Spinal cord (tissue), 9 donors: ENCODE measurements at regions not wholly inside any gene's neighbourhood (a gene's known extent, or its start where the extent isn't known, plus 50 kb on each side); places are given as distances from the start of the nearest gene placed in this dataset.
A peak's percentile ranks its signal among the peaks of the same experiment; 100 is the strongest.

Experiments used
- DNase-seq, 6 donors: peaks; one replicate each; pipeline versions ENCODE4 v3.0.0 to v3.0.0-alpha.2; 2013 to 2015; ENCODE audit warnings: low spot score in 6 of 6, low read depth in 4 of 6
- H3K27ac ChIP-seq: one replicate; pipeline ENCODE4 v1.5.1; 2013; ENCODE audit warnings: low read depth, low read length, control low read depth
- H3K27me3 ChIP-seq: one replicate; pipeline ENCODE4 v1.6.1; 2013; ENCODE audit warnings: low read length; ENCODE audit not compliant: control insufficient read depth, insufficient read depth
- H3K36me3 ChIP-seq: one replicate; pipeline ENCODE4 v1.6.1; 2013; ENCODE audit warnings: low read length; ENCODE audit not compliant: control insufficient read depth, insufficient read depth
- H3K4me1 ChIP-seq: one replicate; pipeline ENCODE4 v1.6.1; 2013; ENCODE audit warnings: low read length; ENCODE audit not compliant: control insufficient read depth, insufficient read depth
- H3K4me3 ChIP-seq: one replicate; pipeline ENCODE4 v1.5.1; 2013; ENCODE audit warnings: low read depth, low read length, control low read depth
- H3K9me3 ChIP-seq: one replicate; pipeline ENCODE4 v1.6.1; 2013; ENCODE audit warnings: low read length; ENCODE audit not compliant: control insufficient read depth, insufficient read depth
- WGBS: methylation state at CpG from one replicate; pipeline ENCODE4 v1.1.5; 2013; ENCODE audit warnings: missing lambda C conversion rate; ENCODE audit not compliant: insufficient coverage; 5-methylcytosine and 5-hydroxymethylcytosine counted together
- donor health status: healthy.

DNA sequence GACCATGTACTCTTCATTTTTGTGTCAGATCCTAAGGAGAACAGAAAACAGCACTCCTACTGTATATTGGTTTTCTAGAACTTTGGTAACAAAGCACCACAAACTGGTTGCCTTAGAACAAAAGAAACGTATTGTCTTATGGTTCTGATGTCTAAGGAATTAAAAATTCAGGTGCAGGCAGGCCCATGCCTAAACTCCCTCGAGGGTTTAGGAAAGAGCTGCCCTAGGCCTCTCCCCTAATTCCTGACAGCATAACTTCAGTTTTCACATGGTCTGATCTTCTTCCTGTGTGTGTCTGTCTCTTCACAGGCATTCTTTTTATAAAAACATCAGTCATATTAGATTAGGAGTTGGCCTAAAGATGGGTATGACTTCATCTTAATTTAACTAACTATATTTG lies 1093.6 kb downstream of the TECRL start:
- WGBS, result 88% methylated on average over 1 of the region's 2 CpGs
- DNase-seq, result no peak
- no peaks in the 10 kb centered on the region for H3K36me3 ChIP-seq

DNA sequence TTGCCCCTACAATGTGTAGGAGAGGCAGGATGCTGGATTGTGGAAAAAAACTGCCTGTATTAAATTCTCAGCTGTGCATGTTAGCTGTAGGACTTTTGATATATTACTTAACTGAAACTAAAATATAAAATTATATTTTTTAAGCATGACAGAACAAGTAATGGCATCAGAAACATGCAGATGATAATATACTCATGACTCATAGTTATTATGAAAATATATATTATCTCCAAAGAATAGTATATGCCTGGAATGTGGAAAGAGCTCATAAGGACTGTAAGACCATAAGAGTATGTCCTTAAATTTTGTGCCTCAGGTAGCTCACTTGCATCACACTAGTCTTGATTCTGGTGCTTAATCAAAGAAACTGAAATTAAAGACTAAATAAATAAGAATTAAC lies 1100.6 kb downstream of the TECRL start:
- no peak for DNase-seq
- H3K4me1 ChIP-seq, result no peaks in the 10 kb centered on the region
- no peak overlapping the region for H3K4me3 ChIP-seq
- no peaks in the 10 kb centered on the region for H3K27me3 ChIP-seq
- H3K27ac ChIP-seq, result no peak overlapping the region
- H3K9me3 ChIP-seq, result no peaks in the 10 kb centered on the region
- no peaks in the 10 kb centered on the region for H3K36me3 ChIP-seq

More for the DNA sequence above, 1093.6 kb downstream of the TECRL start:
- Histone ChIP-seq H3K9me3 (no peaks in the 10 kb centered on the region), H3K4me1 (no peaks in the 10 kb centered on the region), H3K4me3 (no peak overlapping the region), H3K27me3 (no peaks in the 10 kb centered on the region), H3K27ac (no peak overlapping the region)

DNA sequence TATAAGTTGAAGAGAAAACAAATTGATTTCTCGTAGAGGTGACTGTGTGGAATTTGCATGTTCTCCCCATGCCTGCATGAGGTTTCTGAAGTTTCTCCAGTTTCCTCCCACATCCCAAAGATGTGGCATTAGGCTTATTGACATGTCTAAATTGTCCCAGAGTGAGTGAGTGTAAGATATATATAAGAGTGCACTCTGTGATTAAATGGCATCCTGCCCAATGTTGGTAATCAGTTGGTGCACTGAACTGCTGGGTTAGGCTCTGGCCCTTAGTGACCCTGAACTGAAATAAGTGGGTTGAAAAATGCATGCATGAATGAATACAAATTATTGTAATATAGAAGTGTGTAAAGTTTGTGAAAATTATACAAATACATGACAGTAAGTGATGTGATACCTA lies 1106.5 kb downstream of the TECRL start:
- Histone ChIP-seq H3K27me3 (no peaks in the 10 kb centered on the region), H3K4me1 (no peaks in the 10 kb centered on the region), H3K27ac (no peak overlapping the region), H3K36me3 (no peaks in the 10 kb centered on the region), H3K9me3 (no peaks in the 10 kb centered on the region), H3K4me3 (no peak overlapping the region)
- DNase-seq, result no peak
- no CpG with 5 or more reads among the region's 1 CpG for WGBS

DNA sequence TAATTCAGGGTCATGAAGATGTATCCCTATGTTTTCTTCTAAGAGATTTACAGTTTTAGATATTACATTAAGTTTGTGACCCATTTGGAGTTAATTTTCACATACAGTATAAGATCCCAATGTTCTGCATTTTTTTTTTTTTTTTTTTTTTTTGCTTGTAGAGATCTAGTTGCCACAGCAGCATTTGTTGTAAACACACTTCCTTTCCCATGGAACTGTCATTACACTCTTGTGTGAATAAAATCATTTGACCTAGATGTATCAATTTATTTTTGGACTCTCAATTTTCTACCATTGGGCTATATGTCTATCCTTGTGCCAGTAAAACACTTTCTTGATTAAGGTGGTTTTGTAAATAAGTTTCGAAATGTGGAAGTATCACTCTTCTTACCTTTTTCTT lies 1107.2 kb downstream of the TECRL start:
- Histone ChIP-seq H3K27ac (no peak overlapping the region), H3K36me3 (no peaks in the 10 kb centered on the region), H3K9me3 (no peaks in the 10 kb centered on the region), H3K4me1 (no peaks in the 10 kb centered on the region), H3K27me3 (no peaks in the 10 kb centered on the region), H3K4me3 (no peak overlapping the region)
- WGBS, result no CpG with 5 or more reads among the region's 1 CpG
- no peak for DNase-seq

DNA sequence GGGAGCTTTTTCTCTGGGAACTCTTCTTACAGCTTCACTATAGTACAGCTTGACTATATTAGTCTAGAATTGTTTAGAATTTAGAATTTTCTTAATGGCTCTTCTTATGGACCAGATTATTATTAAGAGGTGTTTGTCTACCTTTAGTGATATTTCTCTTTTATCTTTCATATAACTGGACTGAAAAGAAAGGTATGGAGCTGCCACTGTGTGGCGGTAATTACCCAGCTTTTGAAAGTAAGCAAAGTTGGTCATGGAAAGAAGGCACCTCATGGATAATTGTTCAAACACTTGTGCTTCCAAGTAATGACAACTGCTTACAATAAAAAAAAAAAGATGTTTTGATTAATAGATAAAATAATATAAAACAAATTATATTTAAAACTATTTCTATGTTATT lies 1112.5 kb downstream of the TECRL start:
- H3K27ac ChIP-seq, result no peak overlapping the region
- no peaks in the 10 kb centered on the region for H3K4me1 ChIP-seq
- H3K9me3 ChIP-seq, result no peaks in the 10 kb centered on the region
- H3K36me3 ChIP-seq, result no peaks in the 10 kb centered on the region
- no peaks in the 10 kb centered on the region for H3K27me3 ChIP-seq
- H3K4me3 ChIP-seq, result no peak overlapping the region
- no CpG with 5 or more reads among the region's 1 CpG for WGBS
- peak in 3 of 6 donors; percentile 4 to 51 (median 8) for DNase-seq

DNA sequence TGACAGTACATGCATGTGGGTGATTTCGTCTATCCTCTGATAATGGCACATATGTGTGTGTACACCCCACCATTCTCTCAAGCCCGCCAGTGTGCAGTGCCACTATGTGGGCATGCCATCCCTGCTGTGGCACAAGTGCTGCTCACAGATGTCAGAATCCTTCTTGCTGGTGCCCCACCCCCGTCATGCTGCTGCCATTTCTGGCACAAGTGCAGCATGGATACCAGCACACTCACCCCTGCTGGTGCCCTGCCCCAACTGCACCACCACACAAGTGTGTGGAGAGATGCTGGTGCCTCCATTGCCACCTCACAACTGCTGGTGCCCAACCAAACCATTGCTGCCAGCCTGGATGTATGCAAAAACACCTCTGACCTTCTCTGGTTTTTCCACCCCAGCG lies 1133.8 kb downstream of the TECRL start:
- DNase-seq, result no peak
- 93% methylated on average over 4 of the region's 4 CpGs for WGBS
- Histone ChIP-seq H3K4me1 (no peaks in the 10 kb centered on the region), H3K36me3 (no peaks in the 10 kb centered on the region), H3K27ac (no peak overlapping the region), H3K9me3 (no peaks in the 10 kb centered on the region), H3K4me3 (no peak overlapping the region), H3K27me3 (no peaks in the 10 kb centered on the region)

DNA sequence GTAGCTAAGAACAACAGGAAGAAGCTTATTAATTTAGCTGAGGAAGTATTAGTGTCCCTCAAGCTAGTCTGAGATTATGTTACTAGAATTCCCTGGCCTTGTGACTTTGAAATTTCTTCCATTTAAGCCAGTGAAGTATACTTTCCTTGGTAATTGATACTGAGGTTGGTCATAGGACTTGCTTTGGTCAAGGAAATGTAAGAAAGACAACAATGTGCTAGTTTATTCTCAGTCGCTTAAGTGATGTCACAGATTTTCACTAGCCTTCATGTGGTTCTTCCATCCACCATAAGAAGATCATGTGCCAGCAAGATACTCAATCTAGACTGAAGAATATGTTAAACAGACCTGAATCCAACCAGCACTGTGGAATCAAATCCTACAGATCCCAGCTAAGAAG lies 1140.1 kb downstream of the TECRL start:
- H3K27me3 ChIP-seq, result no peaks in the 10 kb centered on the region
- H3K36me3 ChIP-seq, result no peaks in the 10 kb centered on the region
- DNase-seq, result no peak
- H3K4me3 ChIP-seq, result no peak overlapping the region
- no peak overlapping the region for H3K27ac ChIP-seq
- H3K4me1 ChIP-seq, result no peaks in the 10 kb centered on the region
- no CpG with 5 or more reads among the region's 1 CpG for WGBS
- no peaks in the 10 kb centered on the region for H3K9me3 ChIP-seq

DNA sequence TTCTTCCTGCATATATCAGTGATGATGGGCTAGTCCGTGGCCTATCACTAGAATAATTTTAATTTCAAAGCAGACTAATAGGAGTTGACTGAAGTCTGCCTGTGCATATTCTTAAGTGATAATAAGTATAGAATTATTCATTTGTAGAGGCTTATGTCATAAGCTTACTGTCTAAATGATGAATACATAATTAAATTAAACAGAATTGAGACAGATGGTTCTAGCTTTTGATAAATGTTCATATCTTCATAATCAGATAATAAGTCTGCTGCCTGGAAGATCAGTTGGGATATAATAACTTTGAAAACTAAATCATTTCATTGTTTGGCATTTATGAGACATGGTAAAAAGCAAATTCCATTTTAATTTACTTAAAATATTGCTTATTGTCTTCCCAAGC lies 1175.6 kb downstream of the TECRL start:
- no peak overlapping the region for H3K4me3 ChIP-seq
- H3K36me3 ChIP-seq, result no peaks in the 10 kb centered on the region
- H3K27ac ChIP-seq, result no peak overlapping the region
- H3K27me3 ChIP-seq, result no peaks in the 10 kb centered on the region
- peaks cover 1% of the 10 kb centered on the region for H3K9me3 ChIP-seq
- DNase-seq, result peak in 1 of 6 donors; percentile 24
- H3K4me1 ChIP-seq, result no peaks in the 10 kb centered on the region
- no CpG with 5 or more reads among the region's 1 CpG for WGBS

DNA sequence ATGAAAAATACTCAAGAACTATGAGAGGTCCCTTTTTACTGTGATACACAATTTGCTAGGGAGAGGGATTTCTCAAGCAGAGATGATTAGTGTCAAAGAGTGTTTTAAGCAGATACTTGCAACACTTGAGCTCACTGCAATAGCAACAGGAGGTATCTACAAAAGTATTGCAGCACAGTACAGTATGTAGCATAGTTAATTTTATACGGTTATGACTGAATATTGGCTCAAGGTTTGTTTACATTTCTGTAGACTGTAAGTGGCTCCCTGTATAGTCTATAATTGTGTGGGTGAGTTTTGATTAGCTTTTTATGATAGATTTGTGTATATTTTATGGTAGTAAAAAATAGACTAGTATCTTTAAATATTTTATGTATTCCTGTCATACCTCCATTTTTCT lies 1177.2 kb downstream of the TECRL start:
- Histone ChIP-seq H3K27ac (no peak overlapping the region), H3K27me3 (no peaks in the 10 kb centered on the region), H3K4me3 (no peak overlapping the region), H3K36me3 (no peaks in the 10 kb centered on the region), H3K4me1 (no peaks in the 10 kb centered on the region), H3K9me3 (peaks cover 1% of the 10 kb centered on the region)
- no CpG with 5 or more reads among the region's 1 CpG for WGBS
- no peak for DNase-seq

DNA sequence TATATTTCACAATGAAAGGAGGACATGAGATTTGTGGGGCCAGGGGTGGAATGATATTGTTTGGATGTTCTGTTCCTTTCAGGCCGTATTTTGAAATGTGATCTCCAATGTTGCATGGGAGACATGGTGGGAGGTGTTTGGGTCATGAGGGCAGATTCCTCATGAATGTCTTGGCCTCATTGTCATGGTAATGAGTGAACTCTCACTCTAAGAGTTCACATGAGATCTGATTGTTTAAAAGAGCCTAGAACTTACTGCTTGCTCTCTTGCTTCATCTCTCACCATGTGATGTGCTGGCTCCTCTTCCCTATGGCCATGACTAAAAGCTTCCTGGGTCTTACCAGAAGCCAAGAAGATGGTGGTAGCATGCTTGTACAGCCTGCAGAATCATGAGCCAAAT lies 1183.0 kb downstream of the TECRL start:
- Histone ChIP-seq H3K4me1 (no peaks in the 10 kb centered on the region), H3K27ac (no peak overlapping the region), H3K36me3 (no peaks in the 10 kb centered on the region), H3K9me3 (peaks cover under 1% of the 10 kb centered on the region), H3K4me3 (no peak overlapping the region), H3K27me3 (no peaks in the 10 kb centered on the region)
- no peak for DNase-seq
- WGBS, result 55% methylated on average over 1 of the region's 1 CpG
